ENCODE measurements at regions not wholly inside any gene's neighbourhood (a gene's known extent, or its start where the extent isn't known, plus 50 kb on each side); places are given as distances from the start of the nearest gene placed in this dataset.

DNA sequence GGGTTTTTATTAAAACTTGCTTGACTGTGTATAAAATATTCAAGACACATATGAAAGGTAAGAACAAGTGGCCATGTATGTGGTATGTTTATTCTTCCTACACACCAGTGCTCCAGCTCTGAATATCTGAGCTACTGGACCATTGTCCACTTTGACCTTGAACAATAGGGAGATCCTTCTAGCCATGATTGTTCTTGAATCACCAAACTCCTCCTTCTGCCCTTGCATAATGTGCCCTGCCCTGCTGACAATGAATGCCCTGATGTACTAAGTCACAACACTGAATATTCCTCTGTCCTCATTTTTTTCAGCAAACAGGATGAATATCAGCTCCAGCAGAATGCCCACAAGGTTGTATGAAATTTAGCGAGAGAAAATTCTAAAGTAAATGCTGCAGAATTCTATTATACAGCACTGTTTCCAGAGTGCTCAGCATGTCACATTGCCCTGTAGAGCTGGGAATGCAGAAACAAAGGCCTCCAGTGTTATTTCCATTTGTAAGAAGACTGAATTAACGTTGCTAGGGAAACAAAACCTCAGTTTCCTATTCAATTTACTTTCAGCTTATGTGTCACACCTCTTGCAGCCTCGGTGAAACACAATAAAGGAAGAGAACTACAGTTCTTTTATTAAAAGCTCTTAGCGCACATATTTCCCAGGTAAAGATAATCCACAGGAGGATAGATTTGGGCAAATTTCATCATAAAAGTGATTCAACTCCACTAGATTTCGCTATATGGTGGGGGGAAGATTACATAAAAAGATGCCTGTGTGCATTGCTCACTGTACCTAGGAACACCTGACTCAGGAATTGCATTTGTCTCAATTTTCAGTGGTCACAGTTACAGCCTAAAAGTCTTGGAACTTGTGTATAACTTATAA is 187.4 kb upstream of the ATP1B1 start:
- peak; percentile 54 for DNase-seq (ENCODE audit: low spot score)

GRCh38 chr1:168920456-168921094 is 185.9 kb upstream of the ATP1B1 start:
- DNase-seq (ENCODE audit: low spot score) = peak; percentile 56

GRCh38 chr1:168921629-168922028 is 184.9 kb upstream of the ATP1B1 start:
- DNase-seq (ENCODE audit: low spot score) = no peak

- no peak for DNase-seq (ENCODE audit: low spot score)
These were observed 182.9 kb upstream of the ATP1B1 start for GRCh38 chr1:168923521-168924136.

DNA sequence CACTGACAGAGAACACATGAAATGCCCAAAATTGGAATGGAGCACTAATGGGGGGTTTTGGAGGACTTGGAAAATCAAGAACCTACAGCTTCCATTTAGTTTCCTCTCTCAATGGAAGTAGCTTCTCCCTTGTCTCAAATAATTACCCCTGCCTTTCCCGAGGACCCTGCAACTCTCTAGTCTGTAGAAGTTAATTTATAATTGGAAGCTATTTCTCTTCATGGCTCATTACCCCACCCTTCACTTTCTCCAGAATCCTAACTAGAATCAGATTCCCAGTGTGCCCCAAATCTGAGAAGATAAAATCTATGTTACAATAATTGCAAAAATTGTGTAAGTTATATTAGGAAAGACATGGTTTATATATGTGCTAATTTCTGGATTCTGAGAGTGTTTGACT is 181.5 kb upstream of the ATP1B1 start:
- DNase-seq (ENCODE audit: low spot score) = no peak

DNA sequence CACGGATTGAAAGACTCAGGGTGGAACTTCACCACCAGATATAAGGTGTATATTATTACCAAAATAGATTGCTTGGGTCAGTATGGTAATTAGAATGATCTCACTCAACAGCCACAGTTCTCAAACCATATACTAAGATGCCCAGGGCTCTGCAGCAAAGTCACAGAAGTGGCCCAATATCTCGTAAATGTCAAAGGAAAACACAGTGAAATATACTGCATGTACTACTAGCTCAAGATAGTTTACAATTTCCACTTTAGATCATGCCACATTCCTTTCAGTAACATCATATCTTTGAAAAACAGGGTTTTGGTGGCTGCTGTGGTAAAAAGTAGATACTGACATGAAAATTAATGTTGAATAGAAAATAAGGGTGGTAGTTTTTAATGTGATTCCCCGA is 180.3 kb upstream of the ATP1B1 start:
- DNase-seq (ENCODE audit: low spot score) = no peak

- DNase-seq (ENCODE audit: low spot score) = no peak
These were observed 174.0 kb upstream of the ATP1B1 start for GRCh38 chr1:168932539-168932938.

DNA sequence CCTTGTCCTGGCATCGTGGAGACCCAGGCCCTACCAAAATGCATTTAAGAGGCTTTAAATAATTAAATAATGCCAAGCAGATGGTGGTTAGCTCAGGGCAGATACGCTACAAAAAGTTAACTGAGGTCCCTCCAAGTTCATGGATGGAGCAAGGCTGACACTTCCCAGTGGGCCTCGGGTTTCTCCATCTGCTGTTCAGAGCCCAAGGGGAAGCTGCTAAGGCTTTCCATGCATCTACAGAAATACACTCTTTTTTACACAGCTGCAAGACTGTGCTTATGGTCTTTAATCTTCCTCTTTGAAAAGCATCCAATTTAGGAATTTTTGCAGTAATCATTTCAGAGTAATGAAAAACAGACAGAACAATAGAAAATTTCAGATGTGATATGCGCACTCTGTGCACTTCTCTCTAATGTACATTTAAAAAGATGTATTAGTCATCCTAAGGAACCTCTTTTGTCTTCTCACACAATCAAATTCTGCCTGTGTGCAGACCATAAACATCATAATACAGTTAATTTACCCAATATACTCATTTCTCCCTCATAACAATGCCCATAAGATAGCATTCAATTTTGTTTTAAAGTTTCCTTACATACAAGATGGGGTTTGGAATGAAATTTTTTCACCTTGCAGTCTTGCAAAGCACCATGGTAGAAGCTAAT is 173.2 kb upstream of the ATP1B1 start:
- no peak for DNase-seq (ENCODE audit: low spot score)

DNA sequence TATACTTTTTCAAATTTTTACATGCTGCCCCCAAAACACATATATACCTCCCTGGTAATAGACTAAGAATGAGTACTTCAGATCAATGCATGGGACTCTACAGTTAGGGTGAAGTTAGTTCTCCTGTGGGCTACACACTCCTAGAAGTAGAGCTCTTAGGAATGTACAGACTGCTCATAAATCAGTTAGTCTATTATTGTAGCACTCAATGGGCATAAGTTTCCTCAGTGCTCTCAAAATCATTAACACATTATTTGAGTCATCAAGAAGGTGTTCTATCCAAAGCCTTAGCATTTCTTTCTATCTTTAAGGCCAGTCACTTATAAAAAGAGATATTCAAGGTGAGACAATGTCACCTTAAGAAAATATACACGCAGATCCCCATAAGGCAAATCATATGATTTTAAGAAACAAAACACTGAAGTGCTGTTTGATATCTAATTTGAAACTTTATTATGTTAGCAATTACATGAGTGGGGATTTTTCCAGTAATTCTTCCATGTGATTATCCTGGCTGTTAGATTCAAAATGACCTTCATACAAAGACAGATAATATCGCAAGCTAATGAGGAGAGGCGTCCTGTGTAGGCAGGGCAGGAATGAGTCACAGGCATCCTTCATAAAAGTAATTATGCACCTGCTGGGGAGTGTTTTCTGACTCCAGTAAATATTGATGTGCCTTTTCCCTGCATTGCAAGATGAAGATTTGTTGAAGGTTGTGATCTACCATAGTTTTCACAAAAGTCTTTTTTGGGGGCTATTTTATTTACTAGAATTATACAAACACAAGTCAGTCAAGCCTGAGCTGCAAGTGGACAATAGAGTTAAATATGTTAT is 167.2 kb upstream of the ATP1B1 start:
- no peak for DNase-seq (ENCODE audit: low spot score)

- no peak for DNase-seq (ENCODE audit: low spot score)
These were observed 166.6 kb upstream of the ATP1B1 start for GRCh38 chr1:168939947-168940223.

- no peak for DNase-seq (ENCODE audit: low spot score)
These were observed 164.8 kb upstream of the ATP1B1 start for GRCh38 chr1:168941640-168942039.

- no peak for DNase-seq (ENCODE audit: low spot score)
These were observed 164.3 kb upstream of the ATP1B1 start for GRCh38 chr1:168942165-168942564.

DNA sequence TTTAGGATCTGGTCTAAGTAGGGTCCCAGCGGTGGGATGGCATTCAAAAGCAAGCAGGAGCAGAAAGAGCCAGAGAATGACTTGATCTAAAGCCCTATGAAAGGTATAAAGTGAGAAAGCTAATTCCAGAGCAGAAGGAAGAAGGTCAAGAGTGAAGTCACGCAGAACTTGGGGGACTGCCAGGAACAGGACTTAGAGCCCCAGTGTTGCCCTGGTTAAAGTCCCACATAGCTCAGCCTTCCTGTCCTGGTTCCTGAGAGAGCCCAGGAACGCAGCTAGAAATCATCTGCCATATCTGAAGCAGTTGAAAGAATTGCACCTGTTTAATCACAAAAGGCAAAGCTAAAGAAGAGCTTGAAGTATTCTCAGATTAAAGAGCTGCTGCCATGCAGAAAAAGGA is 160.6 kb upstream of the ATP1B1 start:
- DNase-seq (ENCODE audit: low spot score) = peak; percentile 48

DNA sequence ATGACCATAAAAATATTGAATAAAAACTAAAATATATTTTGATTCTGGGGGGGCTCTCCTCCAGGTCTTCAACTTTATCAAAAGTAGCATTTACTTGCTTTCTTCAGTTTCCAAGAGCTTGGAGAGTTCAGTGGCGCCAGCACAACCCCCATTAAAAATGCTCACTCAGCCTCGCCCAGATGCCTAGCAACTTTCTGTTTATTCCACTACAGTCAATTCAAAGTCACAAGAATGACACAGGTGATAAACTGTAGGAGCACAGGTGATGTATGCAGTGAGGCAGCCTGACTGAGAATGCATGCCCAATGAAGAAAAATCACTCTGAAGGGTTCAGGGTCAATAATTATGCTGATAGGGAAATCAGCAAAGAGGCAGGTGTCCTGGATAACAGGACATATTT is 159.4 kb upstream of the ATP1B1 start:
- DNase-seq (ENCODE audit: low spot score) = no peak

DNA sequence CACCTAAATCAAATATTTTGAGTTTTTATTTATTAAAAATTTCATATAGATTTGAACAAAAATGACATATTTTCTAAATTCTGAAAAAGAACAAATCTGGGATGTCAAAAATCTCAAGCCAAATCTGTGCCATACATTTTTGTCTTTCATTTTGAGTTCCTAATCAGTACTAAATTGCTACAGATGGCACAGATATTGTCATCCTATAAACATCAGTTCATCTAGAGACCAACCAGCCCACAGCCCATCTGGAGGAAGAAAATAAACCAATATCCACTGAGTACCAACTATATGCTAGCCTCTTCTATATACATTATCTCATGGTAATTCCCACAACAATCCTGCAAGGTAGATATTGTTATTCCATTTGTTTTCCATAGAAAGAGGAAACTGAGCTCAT is 156.8 kb upstream of the ATP1B1 start:
- no peak for DNase-seq (ENCODE audit: low spot score)

DNA sequence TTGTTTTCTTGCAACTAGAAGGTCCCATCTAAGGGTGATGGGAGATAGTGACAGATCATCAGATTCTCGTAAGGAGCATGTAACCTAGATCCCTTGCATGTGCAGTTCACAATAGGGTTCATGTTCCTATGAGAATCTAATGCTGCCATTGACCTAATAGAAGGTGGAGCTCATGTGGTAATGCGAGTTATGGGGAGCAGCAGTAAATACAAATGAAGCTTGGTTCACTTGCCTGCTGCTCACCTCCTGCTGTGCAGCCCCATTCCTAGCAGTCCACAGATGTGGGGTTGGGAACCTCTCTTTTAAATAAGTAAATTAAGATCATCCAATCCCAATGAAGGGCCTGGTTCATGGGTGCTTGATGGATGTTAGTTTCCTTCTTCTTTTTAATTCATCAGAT is 148.7 kb upstream of the ATP1B1 start:
- no peak for DNase-seq (ENCODE audit: low spot score)

DNA sequence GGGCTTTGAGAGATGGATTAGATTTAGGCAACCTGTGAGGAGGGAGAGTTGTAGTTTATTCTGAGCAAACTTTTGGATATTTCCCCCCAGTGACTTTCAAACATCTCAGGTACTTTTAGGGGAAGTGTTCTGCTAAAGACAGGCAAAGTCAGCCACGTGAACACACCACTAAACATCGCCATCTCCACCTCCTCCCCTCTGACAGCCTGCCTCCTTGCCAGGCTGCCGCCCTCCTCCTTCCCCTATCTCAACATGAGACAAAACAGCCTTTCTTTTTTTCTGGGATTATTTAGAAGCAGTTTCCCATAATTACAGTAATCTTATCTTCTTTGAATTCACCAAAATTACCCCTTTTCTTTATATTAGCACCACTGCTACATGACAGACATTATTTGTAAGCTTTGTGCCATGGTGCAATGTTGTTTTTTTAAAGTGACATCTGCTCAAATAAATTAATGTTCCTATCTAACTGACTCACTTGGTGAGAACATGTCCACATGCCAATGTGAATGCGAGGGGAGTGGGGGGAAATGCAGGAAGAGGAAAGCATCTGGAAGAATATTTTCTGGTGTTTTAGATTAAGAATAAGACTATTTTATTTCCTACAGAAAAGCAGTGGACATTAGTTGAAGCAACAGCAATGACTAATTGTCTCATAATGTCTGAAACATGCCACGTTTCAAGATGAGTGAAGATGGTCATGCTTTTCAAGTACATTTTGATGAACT is 147.8 kb upstream of the ATP1B1 start:
- peak; percentile 48 for DNase-seq (ENCODE audit: low spot score)

DNA sequence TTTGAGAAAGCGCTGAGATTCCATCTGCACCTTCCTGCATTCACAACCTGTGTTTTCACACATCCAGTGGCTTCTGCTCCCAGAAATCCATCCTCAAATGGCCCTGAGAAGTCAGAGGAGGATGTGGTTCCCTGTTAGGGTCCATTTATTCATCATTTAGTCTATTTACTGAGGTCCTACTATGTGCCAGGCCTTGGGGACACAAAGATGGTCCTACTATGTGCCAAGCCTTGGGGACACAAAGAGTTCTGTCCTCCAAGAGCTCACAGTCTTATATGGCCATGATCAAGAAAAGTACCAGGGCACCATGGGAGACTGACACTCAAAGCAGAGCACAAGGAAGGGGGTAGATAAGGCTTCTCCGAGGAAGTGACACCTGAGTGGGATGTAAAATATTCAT is 147.1 kb upstream of the ATP1B1 start:
- DNase-seq (ENCODE audit: low spot score) = no peak

DNA sequence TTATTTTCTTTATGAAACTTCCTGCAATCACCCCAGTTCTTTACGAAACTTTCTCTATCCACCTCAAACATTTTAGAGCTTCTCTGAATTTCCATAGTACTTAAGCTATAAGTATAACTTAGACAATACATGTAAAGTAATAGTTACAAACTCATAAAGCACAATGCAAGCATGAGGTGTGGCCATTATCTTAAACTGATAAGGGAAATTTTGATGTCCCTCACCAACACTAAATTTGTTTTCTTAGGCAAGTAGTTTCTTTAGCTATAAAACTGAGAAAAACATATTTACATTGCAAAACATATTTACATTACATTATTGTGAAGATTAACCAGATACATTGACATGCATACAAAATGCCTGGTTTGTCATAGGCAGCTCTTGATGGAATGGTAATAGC is 146.4 kb upstream of the ATP1B1 start:
- DNase-seq (ENCODE audit: low spot score) = no peak

DNA sequence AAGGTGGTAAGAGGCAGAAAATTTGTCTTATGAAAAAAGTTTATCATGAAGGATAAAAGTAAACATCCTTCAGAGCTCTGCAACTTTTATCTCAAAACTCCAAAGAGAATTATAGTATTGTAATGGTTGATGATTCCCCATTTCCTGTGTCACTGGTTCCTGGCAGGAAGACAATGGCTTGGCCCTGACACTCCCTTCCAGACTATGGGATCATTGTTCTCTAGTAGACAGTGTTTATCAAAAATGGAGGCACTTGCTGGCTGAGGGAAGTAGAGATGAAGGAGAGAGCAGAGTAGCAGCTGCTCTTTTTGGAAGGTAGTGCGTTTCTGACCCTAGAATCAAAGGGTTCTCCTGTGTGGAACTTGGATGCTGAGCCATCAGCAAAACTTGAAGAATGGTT is 145.9 kb upstream of the ATP1B1 start:
- DNase-seq (ENCODE audit: low spot score) = peak; percentile 88

DNA sequence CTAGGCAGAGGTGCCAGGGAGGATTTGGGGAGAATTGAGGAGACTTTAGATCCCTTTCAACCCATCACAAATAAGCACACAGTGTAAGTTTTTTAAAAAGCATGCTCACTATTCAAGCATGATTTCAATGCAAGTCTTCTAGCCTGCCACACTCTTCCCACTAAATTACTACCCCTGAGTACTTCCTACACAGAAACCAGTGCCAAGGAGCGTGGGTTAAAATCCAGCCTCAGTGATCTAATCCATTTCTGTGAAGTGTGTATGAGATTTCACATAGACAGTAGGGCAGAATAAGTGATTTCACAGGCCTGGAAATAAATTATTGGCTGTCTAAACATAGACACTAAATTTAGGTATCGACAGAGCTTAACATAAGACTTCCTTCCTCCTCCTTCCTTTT is 142.9 kb upstream of the ATP1B1 start:
- DNase-seq (ENCODE audit: low spot score) = peak; percentile 65

Data from Ammon's horn (tissue), 1 donor.